Activated CD8-positive, alpha-beta memory T cell treated with anti-CD3 and anti-CD28 coated beads for 36 hours (primary cell): ENCODE measurements at regions not wholly inside any gene's neighbourhood (a gene's known extent, or its start where the extent isn't known, plus 50 kb on each side); places are given as distances from the start of the nearest gene placed in this dataset.
"Not testable (repeated sequence)": the region's sequence is repeated elsewhere in the genome, so short reads cannot be mapped to it uniquely, and the experiment has no call there.

ENCODE experiments used
- CTCF ChIA-PET: fragments of 350-600 bp; sonication (Branson Sonifier 250); formaldehyde crosslinking; loops from one replicate; lab custom pipeline; 2021; ENCODE audit warnings: antibody characterized with exemption; lab: Charles Lee
- POLR2A ChIA-PET: fragments of 350-600 bp; sonication (Branson Sonifier 250); formaldehyde crosslinking; loops from one replicate; lab custom pipeline; 2021; ENCODE audit warnings: antibody characterized with exemption; lab: Charles Lee

GRCh38 chr2:238502088-238502810 is 75.5 kb downstream of the ASB1 start:
- ChIA-PET CTCF (no interaction called here), POLR2A (no interaction called here)

GRCh38 chr2:238502956-238503791 is 76.4 kb downstream of the ASB1 start:
- POLR2A ChIA-PET, result no interaction called here

GRCh38 chr2:238504181-238504931 is 77.6 kb downstream of the ASB1 start:
- CTCF ChIA-PET, result interaction anchor here (0.6 kb wide), 1 partner anchor 442 kb away, joined by 3 read pairs; no protein-coding TSS in a partner anchor

More at GRCh38 chr2:238502956-238503791, 76.4 kb downstream of the ASB1 start:
- CTCF ChIA-PET, result no interaction called here

GRCh38 chr2:238505119-238505891 is 78.6 kb downstream of the ASB1 start:
- POLR2A ChIA-PET, result no interaction called here
- CTCF ChIA-PET, result interaction anchor here (0.6 to 1.0 kb wide), 2 partner anchors 42 to 443 kb away, joined by 3 read pairs; no protein-coding TSS in a partner anchor

More at GRCh38 chr2:238504181-238504931, 77.6 kb downstream of the ASB1 start:
- POLR2A ChIA-PET, result no interaction called here

- CTCF ChIA-PET, result interaction anchor here (1.0 kb wide), 1 partner anchor 42 kb away, joined by 3 read pairs; no protein-coding TSS in a partner anchor
- POLR2A ChIA-PET, result no interaction called here
Measured at GRCh38 chr2:238505892-238506280, 79.2 kb downstream of the ASB1 start.

GRCh38 chr2:238506371-238507068 is 79.8 kb downstream of the ASB1 start:
- CTCF ChIA-PET, result interaction anchor here (1.0 kb wide), 1 partner anchor 43 kb away, joined by 3 read pairs; no protein-coding TSS in a partner anchor
- POLR2A ChIA-PET, result no interaction called here

GRCh38 chr2:238507836-238508235 is 81.1 kb downstream of the ASB1 start:
- ChIA-PET POLR2A (no interaction called here), CTCF (no interaction called here)

- ChIA-PET POLR2A (no interaction called here), CTCF (no interaction called here)
Measured at GRCh38 chr2:238509151-238509835, 82.6 kb downstream of the ASB1 start.

GRCh38 chr2:238509903-238510302 is 83.2 kb downstream of the ASB1 start:
- ChIA-PET POLR2A (no interaction called here), CTCF (no interaction called here)

GRCh38 chr2:238510911-238511613 is 84.3 kb downstream of the ASB1 start:
- ChIA-PET POLR2A (no interaction called here), CTCF (no interaction called here)

- ChIA-PET POLR2A (no interaction called here), CTCF (no interaction called here)
Measured at GRCh38 chr2:238511614-238511950, 84.9 kb downstream of the ASB1 start.

- ChIA-PET POLR2A (no interaction called here), CTCF (interaction anchor here (1.4 kb wide), 1 partner anchor 15 kb away, joined by 3 read pairs; no protein-coding TSS in a partner anchor)
Measured at GRCh38 chr2:238512247-238512867, 85.6 kb downstream of the ASB1 start.

- ChIA-PET POLR2A (no interaction called here), CTCF (interaction anchor here (1.4 kb wide), 1 partner anchor 16 kb away, joined by 3 read pairs; no protein-coding TSS in a partner anchor)
Measured at GRCh38 chr2:238513346-238513745, 86.6 kb downstream of the ASB1 start.

GRCh38 chr2:238514024-238514423 is 87.3 kb downstream of the ASB1 start:
- POLR2A ChIA-PET, result not testable (repeated sequence)
- CTCF ChIA-PET, result interaction anchor here (1.4 kb wide), 1 partner anchor 16 kb away, joined by 3 read pairs; no protein-coding TSS in a partner anchor

GRCh38 chr2:238515377-238515776 is 88.7 kb downstream of the ASB1 start:
- CTCF ChIA-PET, result no interaction called here

GRCh38 chr2:238517209-238517608 is 90.5 kb downstream of the ASB1 start:
- ChIA-PET CTCF (interaction anchor here (0.5 to 0.7 kb wide), 2 partner anchors 9 to 55 kb away, joined by 3 to 4 read pairs; no protein-coding TSS in a partner anchor), POLR2A (interaction anchor here (0.5 kb wide), 1 partner anchor 84 kb away, joined by 9 read pairs; no protein-coding TSS in a partner anchor)

More at GRCh38 chr2:238515377-238515776, 88.7 kb downstream of the ASB1 start:
- POLR2A ChIA-PET, result no interaction called here
